ENCODE measurements at regions not wholly inside any gene's neighbourhood (a gene's known extent, or its start where the extent isn't known, plus 50 kb on each side); places are given as distances from the start of the nearest gene placed in this dataset.

DNA sequence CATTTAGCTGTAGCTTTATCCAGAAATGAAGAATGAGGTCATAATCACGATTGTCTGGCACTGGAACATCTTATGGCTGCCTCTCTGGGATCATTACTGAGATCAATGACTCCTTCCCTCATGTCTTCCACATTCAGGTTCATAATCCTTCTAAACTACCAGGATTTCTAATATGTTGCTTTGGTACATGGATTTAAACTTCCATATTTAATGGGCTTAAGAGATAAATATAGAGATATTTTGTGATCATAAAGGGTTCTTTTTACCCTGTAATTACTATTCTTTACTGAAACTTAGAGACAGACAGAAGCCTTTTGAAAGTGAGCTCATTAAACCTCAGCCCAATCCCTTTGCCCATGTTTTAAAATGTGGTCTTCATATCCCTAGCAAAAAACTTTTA is 575.4 kb upstream of the ALCAM start:
- WGBS, 2 donors (ENCODE audit: extremely low coverage in 2 of 2, insufficient read length in 2 of 2, insufficient replicate concordance in 1 of 2) = no CpG with 5 or more reads among the region's 1 CpG

DNA sequence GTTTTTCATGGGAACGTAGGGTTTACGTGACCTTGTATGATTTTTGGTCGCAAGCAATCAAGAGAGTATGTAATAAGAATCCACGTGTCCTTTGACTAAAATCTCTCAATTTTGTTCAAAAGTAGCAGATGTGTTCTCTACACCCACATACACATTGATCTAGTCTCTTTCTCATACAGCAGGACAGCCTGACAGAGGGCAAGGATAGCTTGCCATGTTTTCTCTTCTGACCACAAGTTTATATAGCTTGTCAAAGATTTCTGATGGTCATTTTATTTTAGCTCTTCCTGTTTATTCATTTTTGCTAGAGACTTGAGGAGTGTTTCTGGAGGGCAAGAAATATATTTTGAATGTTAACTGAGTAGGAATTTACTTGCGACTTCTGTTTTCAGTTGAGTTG is 570.2 kb upstream of the ALCAM start:
- Histone ChIP-seq H3K9ac (ENCODE audit: low read depth, low read length, poor library complexity) (no peak overlapping the region), H3K14ac (ENCODE audit: low read length) (no peak overlapping the region), H4K8ac (ENCODE audit: low read depth, low read length) (no peak overlapping the region), H2AK5ac (ENCODE audit: low read depth, low read length) (no peak overlapping the region), H3K27ac (replicated peaks; ENCODE audit: low read length) (no peak overlapping the region), H3K36me3 (replicated peaks in 1 of 2; ENCODE audit: control insufficient read depth in 2 of 2, insufficient read depth in 2 of 2, low read length in 2 of 2) (no peaks in the 10 kb centered on the region), H3K18ac (ENCODE audit: low read length) (no peak overlapping the region), H3K9me3 (replicated peaks in 1 of 2; ENCODE audit: control insufficient read depth in 2 of 2, insufficient read depth in 1 of 2, low read depth in 1 of 2, low read length in 2 of 2) (no peaks in the 10 kb centered on the region), H3K23ac (ENCODE audit: low read depth, low read length, poor library complexity) (no peak overlapping the region), H3K79me1 (ENCODE audit: low read depth, low read length) (no peaks in the 10 kb centered on the region), H3K27me3 (ENCODE audit: control insufficient read depth in 3 of 3, insufficient read depth in 3 of 3, low read depth in 1 of 3, low read length in 3 of 3) (no peaks in the 10 kb centered on the region), H2BK120ac (ENCODE audit: low read depth, low read length) (no peak overlapping the region), H3K4me3 (ENCODE audit: low read length in 2 of 2) (no peak overlapping the region), H4K91ac (ENCODE audit: low read depth, low read length, poor library complexity) (no peak overlapping the region), H2BK15ac (ENCODE audit: low read length) (no peak overlapping the region), H2AFZ (ENCODE audit: low read length) (no peak overlapping the region), H3K4me2 (ENCODE audit: insufficient read depth, low read length, poor library complexity, severe bottlenecking) (no peak overlapping the region), H3K4me1 (ENCODE audit: control insufficient read depth in 2 of 2, insufficient read depth in 1 of 2, low read depth in 1 of 2, low read length in 2 of 2) (peaks cover 2 to 3% of the 10 kb centered on the region in 2 donors), H2BK5ac (ENCODE audit: low read length) (no peak overlapping the region), H2BK12ac (ENCODE audit: low read length) (no peak overlapping the region), H3K4ac (ENCODE audit: low read length) (no peak overlapping the region)
- DNase-seq (ENCODE audit: low spot score) = no peak
- WGBS, 2 donors (ENCODE audit: extremely low coverage in 2 of 2, insufficient read length in 2 of 2, insufficient replicate concordance in 1 of 2) = no CpG with 5 or more reads among the region's 5 CpGs

More for the DNA sequence above, 575.4 kb upstream of the ALCAM start:
- Histone ChIP-seq H2BK5ac (ENCODE audit: low read length) (no peak overlapping the region), H3K4me2 (ENCODE audit: insufficient read depth, low read length, poor library complexity, severe bottlenecking) (no peak overlapping the region), H4K8ac (ENCODE audit: low read depth, low read length) (no peak overlapping the region), H2BK120ac (ENCODE audit: low read depth, low read length) (no peak overlapping the region), H2AFZ (ENCODE audit: low read length) (peak overlapping the region; percentile 34), H3K79me1 (ENCODE audit: low read depth, low read length) (no peaks in the 10 kb centered on the region), H3K18ac (ENCODE audit: low read length) (no peak overlapping the region), H3K27ac (replicated peaks; ENCODE audit: low read length) (no peak overlapping the region), H2AK5ac (ENCODE audit: low read depth, low read length) (no peak overlapping the region), H3K23ac (ENCODE audit: low read depth, low read length, poor library complexity) (no peak overlapping the region), H3K27me3 (ENCODE audit: control insufficient read depth in 3 of 3, insufficient read depth in 3 of 3, low read depth in 1 of 3, low read length in 3 of 3) (no peaks in the 10 kb centered on the region), H3K4me3 (ENCODE audit: low read length in 2 of 2) (no peak overlapping the region), H3K9ac (ENCODE audit: low read depth, low read length, poor library complexity) (no peak overlapping the region), H2BK15ac (ENCODE audit: low read length) (no peak overlapping the region), H3K4ac (ENCODE audit: low read length) (no peak overlapping the region), H3K4me1 (ENCODE audit: control insufficient read depth in 2 of 2, insufficient read depth in 1 of 2, low read depth in 1 of 2, low read length in 2 of 2) (peaks cover 0 to 4% of the 10 kb centered on the region in 2 donors), H3K36me3 (replicated peaks in 1 of 2; ENCODE audit: control insufficient read depth in 2 of 2, insufficient read depth in 2 of 2, low read length in 2 of 2) (no peaks in the 10 kb centered on the region), H3K9me3 (replicated peaks in 1 of 2; ENCODE audit: control insufficient read depth in 2 of 2, insufficient read depth in 1 of 2, low read depth in 1 of 2, low read length in 2 of 2) (no peaks in the 10 kb centered on the region), H4K91ac (ENCODE audit: low read depth, low read length, poor library complexity) (no peak overlapping the region), H3K14ac (ENCODE audit: low read length) (no peak overlapping the region), H2BK12ac (ENCODE audit: low read length) (no peak overlapping the region)
- DNase-seq (ENCODE audit: low spot score) = no peak

DNA sequence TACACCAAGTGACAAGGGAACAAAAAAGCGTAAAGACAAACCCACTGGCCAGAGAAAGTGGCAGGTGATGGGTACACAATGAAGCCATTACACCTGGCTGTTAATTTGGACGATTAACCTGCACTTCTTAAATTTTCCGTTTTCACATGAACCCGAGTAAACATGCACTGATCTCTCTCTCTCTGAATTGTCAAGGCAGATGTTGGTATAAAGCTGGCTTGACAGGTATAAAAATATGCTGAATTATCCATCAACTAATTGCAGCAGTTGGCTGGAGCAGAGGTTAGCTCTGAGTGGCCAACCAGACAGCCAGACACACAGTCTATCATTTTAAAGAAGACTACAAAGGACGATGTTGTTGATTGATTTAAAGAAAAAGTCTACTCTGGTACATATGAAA is 561.7 kb upstream of the ALCAM start:
- no peak overlapping the region for H3K23ac ChIP-seq (ENCODE audit: low read depth, low read length, poor library complexity)
- no peak overlapping the region for H3K4ac ChIP-seq (ENCODE audit: low read length)
- H2AFZ ChIP-seq (ENCODE audit: low read length) = no peak overlapping the region
- no peak overlapping the region for H2AK5ac ChIP-seq (ENCODE audit: low read depth, low read length)
- no peaks in the 10 kb centered on the region for H3K36me3 ChIP-seq (replicated peaks in 1 of 2; ENCODE audit: control insufficient read depth in 2 of 2, insufficient read depth in 2 of 2, low read length in 2 of 2)
- no peak overlapping the region for H3K4me2 ChIP-seq (ENCODE audit: insufficient read depth, low read length, poor library complexity, severe bottlenecking)
- H3K9ac ChIP-seq (ENCODE audit: low read depth, low read length, poor library complexity) = no peak overlapping the region
- no peaks in the 10 kb centered on the region for H3K27me3 ChIP-seq (ENCODE audit: control insufficient read depth in 3 of 3, insufficient read depth in 3 of 3, low read depth in 1 of 3, low read length in 3 of 3)
- no peak overlapping the region for H2BK120ac ChIP-seq (ENCODE audit: low read depth, low read length)
- no peak overlapping the region for H4K91ac ChIP-seq (ENCODE audit: low read depth, low read length, poor library complexity)
- H2BK15ac ChIP-seq (ENCODE audit: low read length) = no peak overlapping the region
- WGBS, 2 donors (ENCODE audit: extremely low coverage in 2 of 2, insufficient read length in 2 of 2, insufficient replicate concordance in 1 of 2) = no CpG with 5 or more reads among the region's 5 CpGs
- no peak overlapping the region for H3K4me3 ChIP-seq (ENCODE audit: low read length in 2 of 2)
- H3K18ac ChIP-seq (ENCODE audit: low read length) = no peak overlapping the region
- no peaks in the 10 kb centered on the region for H3K9me3 ChIP-seq (replicated peaks in 1 of 2; ENCODE audit: control insufficient read depth in 2 of 2, insufficient read depth in 1 of 2, low read depth in 1 of 2, low read length in 2 of 2)
- H3K27ac ChIP-seq (replicated peaks; ENCODE audit: low read length) = no peak overlapping the region
- no peak overlapping the region for H4K8ac ChIP-seq (ENCODE audit: low read depth, low read length)
- H3K4me1 ChIP-seq (ENCODE audit: control insufficient read depth in 2 of 2, insufficient read depth in 1 of 2, low read depth in 1 of 2, low read length in 2 of 2) = peaks cover 0 to 3% of the 10 kb centered on the region in 2 donors
- H3K79me1 ChIP-seq (ENCODE audit: low read depth, low read length) = no peaks in the 10 kb centered on the region
- no peak overlapping the region for H2BK12ac ChIP-seq (ENCODE audit: low read length)
- H3K14ac ChIP-seq (ENCODE audit: low read length) = no peak overlapping the region
- no peak for DNase-seq (ENCODE audit: low spot score)
- no peak overlapping the region for H2BK5ac ChIP-seq (ENCODE audit: low read length)

GRCh38 chr3:104805508-104805907 is 561.2 kb upstream of the ALCAM start:
- H3K4me1 ChIP-seq (ENCODE audit: control insufficient read depth in 2 of 2, insufficient read depth in 1 of 2, low read depth in 1 of 2, low read length in 2 of 2) = peaks cover 0 to 3% of the 10 kb centered on the region in 2 donors
- H3K9me3 ChIP-seq (replicated peaks in 1 of 2; ENCODE audit: control insufficient read depth in 2 of 2, insufficient read depth in 1 of 2, low read depth in 1 of 2, low read length in 2 of 2) = no peaks in the 10 kb centered on the region
- no peak overlapping the region for H2AFZ ChIP-seq (ENCODE audit: low read length)
- H3K23ac ChIP-seq (ENCODE audit: low read depth, low read length, poor library complexity) = no peak overlapping the region
- H2BK12ac ChIP-seq (ENCODE audit: low read length) = no peak overlapping the region
- H4K91ac ChIP-seq (ENCODE audit: low read depth, low read length, poor library complexity) = no peak overlapping the region
- no peak overlapping the region for H2BK15ac ChIP-seq (ENCODE audit: low read length)
- H3K14ac ChIP-seq (ENCODE audit: low read length) = no peak overlapping the region
- no peak overlapping the region for H4K8ac ChIP-seq (ENCODE audit: low read depth, low read length)
- no peaks in the 10 kb centered on the region for H3K79me1 ChIP-seq (ENCODE audit: low read depth, low read length)
- no peaks in the 10 kb centered on the region for H3K27me3 ChIP-seq (ENCODE audit: control insufficient read depth in 3 of 3, insufficient read depth in 3 of 3, low read depth in 1 of 3, low read length in 3 of 3)
- no peak for DNase-seq (ENCODE audit: low spot score)
- H3K18ac ChIP-seq (ENCODE audit: low read length) = no peak overlapping the region
- H2AK5ac ChIP-seq (ENCODE audit: low read depth, low read length) = no peak overlapping the region
- no peak overlapping the region for H3K9ac ChIP-seq (ENCODE audit: low read depth, low read length, poor library complexity)
- WGBS, 2 donors (ENCODE audit: extremely low coverage in 2 of 2, insufficient read length in 2 of 2, insufficient replicate concordance in 1 of 2) = no CpG with 5 or more reads among the region's 5 CpGs
- H3K4me3 ChIP-seq (ENCODE audit: low read length in 2 of 2) = no peak overlapping the region
- no peak overlapping the region for H3K27ac ChIP-seq (replicated peaks; ENCODE audit: low read length)
- no peaks in the 10 kb centered on the region for H3K36me3 ChIP-seq (replicated peaks in 1 of 2; ENCODE audit: control insufficient read depth in 2 of 2, insufficient read depth in 2 of 2, low read length in 2 of 2)
- H3K4ac ChIP-seq (ENCODE audit: low read length) = no peak overlapping the region
- no peak overlapping the region for H2BK5ac ChIP-seq (ENCODE audit: low read length)
- no peak overlapping the region for H3K4me2 ChIP-seq (ENCODE audit: insufficient read depth, low read length, poor library complexity, severe bottlenecking)
- H2BK120ac ChIP-seq (ENCODE audit: low read depth, low read length) = no peak overlapping the region
